ENCODE measurements at regions not wholly inside any gene's neighbourhood (a gene's known extent, or its start where the extent isn't known, plus 50 kb on each side); places are given as distances from the start of the nearest gene placed in this dataset.

GRCh38 chr7:79547132-79547531, 93.7 kb upstream of the MAGI2 start:
- no peak for TF ChIP-seq POLR2A (IDR thresholded peaks at IDR 0.05)
- no peak for TF ChIP-seq CTCF (IDR thresholded peaks at IDR 0.05)
- no peak for TF ChIP-seq EP300 (IDR thresholded peaks at IDR 0.05)

All from stomach (tissue), 4 donors.